Esophagus squamous epithelium (tissue), 5 donors: ENCODE measurements at regions not wholly inside any gene's neighbourhood (a gene's known extent, or its start where the extent isn't known, plus 50 kb on each side); places are given as distances from the start of the nearest gene placed in this dataset.

Source experiments
- DNase-seq: peaks from one replicate; lab custom pipeline; 2025; lab: John Stamatoyannopoulos, UW
- H3K27ac ChIP-seq, 4 donors: fragments of 200-600 bp; sonication (generic); one replicate each; pipeline ENCODE4 v1.5.1; 2016 to 2019; ENCODE audit warnings: mild to moderate bottlenecking in 1 of 4
- H3K27me3 ChIP-seq, 4 donors: fragments of 200-600 bp; sonication (generic); 1 replicate in 3 of 4; 2 replicates in 1 of 4; pipeline versions ENCODE4 v1.5.1 to v1.6.0; 2017 to 2021; ENCODE audit warnings: antibody characterized with exemption in 1 of 4
- H3K36me3 ChIP-seq, 3 donors: fragments of 200-600 bp; sonication (generic); one replicate each; pipeline ENCODE4 v1.5.1; 2016 to 2019
- H3K4me1 ChIP-seq, 3 donors: fragments of 200-600 bp; sonication (generic); one replicate each; pipeline ENCODE4 v1.5.1; 2017 to 2019
- H3K4me3 ChIP-seq, 4 donors: fragments of 200-600 bp; sonication (generic); 1 replicate in 3 of 4; 2 replicates in 1 of 4; pipeline ENCODE4 v1.5.1; 2016 to 2019; ENCODE audit warnings: mild to moderate bottlenecking in 2 of 4, moderate library complexity in 1 of 4
- H3K9me3 ChIP-seq, 3 donors: fragments of 200-600 bp; sonication (generic); one replicate each; pipeline ENCODE4 v1.5.1; 2016 to 2019
- POLR2A ChIP-seq, 4 donors: fragments of 450-650 bp; IDR thresholded peaks; one replicate each; pipeline ENCODE4 v1.6.1; 2017; ENCODE audit warnings: antibody characterized with exemption in 4 of 4, mild to moderate bottlenecking in 4 of 4, moderate library complexity in 3 of 4
- WGBS, 2 donors: methylation state at CpG; one replicate each; pipeline ENCODE4 v1.1.5; 2018; 5-methylcytosine and 5-hydroxymethylcytosine counted together
- intact Hi-C: fragments of 100-400 bp; cut with DNase I; formaldehyde crosslinking; loops from one replicate; pipeline ENCODE4 v1.15.0; 2022
- TF ChIP-seq, protein P1 (sequence below), 6 experiments: fragments of 450-650 bp in 4 of 6; fragments of 200-600 bp in 2 of 6; sonication (generic) in 2 of 6; IDR thresholded peaks; one replicate each; pipeline ENCODE4 v1.5.1; 2016 to 2019; ENCODE audit warnings: antibody characterized with exemption in 6 of 6, mild to moderate bottlenecking in 4 of 6, moderate library complexity in 4 of 6
- donor health status: DM: yes; HTN: yes; CAD: no.

DNA sequence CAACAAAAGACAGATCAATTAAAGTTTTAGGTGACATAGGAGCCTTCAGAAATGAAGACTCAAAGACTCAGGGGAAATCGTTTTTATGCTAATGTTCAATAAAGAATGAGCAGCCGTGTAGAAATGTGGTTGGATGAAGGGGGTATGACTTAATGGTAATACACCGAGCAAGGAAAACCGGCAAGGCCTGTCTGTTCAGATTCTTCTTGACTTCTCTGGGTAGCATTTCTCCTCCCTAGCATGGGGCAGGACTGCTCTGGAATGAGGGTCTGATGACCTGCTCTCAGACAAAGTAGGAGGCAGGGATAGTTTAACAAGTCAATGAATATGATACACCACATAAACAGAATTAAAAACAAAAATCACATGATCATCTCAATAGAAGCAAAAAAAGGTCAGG, 487.4 kb downstream of the ZNF608 start:
- Histone ChIP-seq H3K4me1 (peaks cover 7 to 25% (median 21%) of the 10 kb centered on the region in 3 donors), H3K27me3 (peaks cover 0 to 4% (median 0%) of the 10 kb centered on the region in 4 donors), H3K9me3 (no peaks in the 10 kb centered on the region), H3K4me3 (no peak overlapping the region), H3K27ac (no peak overlapping the region), H3K36me3 (no peaks in the 10 kb centered on the region)
- WGBS, 2 donors = 89 to 90% methylated on average over 4 of the region's 4 CpGs
- intact Hi-C loops = no loop called here
- TF ChIP-seq, protein P1, sequence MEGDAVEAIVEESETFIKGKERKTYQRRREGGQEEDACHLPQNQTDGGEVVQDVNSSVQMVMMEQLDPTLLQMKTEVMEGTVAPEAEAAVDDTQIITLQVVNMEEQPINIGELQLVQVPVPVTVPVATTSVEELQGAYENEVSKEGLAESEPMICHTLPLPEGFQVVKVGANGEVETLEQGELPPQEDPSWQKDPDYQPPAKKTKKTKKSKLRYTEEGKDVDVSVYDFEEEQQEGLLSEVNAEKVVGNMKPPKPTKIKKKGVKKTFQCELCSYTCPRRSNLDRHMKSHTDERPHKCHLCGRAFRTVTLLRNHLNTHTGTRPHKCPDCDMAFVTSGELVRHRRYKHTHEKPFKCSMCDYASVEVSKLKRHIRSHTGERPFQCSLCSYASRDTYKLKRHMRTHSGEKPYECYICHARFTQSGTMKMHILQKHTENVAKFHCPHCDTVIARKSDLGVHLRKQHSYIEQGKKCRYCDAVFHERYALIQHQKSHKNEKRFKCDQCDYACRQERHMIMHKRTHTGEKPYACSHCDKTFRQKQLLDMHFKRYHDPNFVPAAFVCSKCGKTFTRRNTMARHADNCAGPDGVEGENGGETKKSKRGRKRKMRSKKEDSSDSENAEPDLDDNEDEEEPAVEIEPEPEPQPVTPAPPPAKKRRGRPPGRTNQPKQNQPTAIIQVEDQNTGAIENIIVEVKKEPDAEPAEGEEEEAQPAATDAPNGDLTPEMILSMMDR (IDR thresholded peaks at IDR 0.05) = no peak
- no peak for TF ChIP-seq POLR2A (IDR thresholded peaks at IDR 0.05)
- no peak for DNase-seq

DNA sequence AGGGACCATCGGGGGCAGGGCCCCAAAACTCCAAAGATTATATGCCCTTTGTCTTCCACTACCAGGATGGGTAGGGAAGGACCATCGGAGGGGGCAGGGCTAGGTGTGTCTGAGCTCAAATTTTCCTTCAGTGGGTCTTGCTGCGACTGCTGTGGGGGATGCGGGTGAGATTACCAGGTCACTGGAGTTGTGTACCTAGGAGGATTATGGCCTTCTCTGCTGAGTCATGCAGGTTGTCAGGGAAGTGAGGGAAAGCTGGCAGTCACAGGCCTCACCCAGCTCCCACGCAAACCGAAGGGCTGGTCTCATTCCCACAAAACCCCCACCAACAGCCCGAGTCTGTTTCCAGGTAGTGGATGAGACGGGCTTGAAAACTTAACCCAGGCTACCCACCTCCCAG, 489.4 kb downstream of the ZNF608 start:
- TF ChIP-seq, protein P1 (IDR thresholded peaks at IDR 0.05) = no peak
- no peak for TF ChIP-seq POLR2A (IDR thresholded peaks at IDR 0.05)
- peaks cover 0 to 22% (median 3%) of the 10 kb centered on the region in 3 donors for H3K4me1 ChIP-seq
- H3K27me3 ChIP-seq = peaks cover 0 to 4% (median 0%) of the 10 kb centered on the region in 4 donors
- intact Hi-C loops = no loop called here
- DNase-seq = no peak
- H3K4me3 ChIP-seq = no peak overlapping the region
- WGBS, 2 donors = 88 to 100% methylated on average over 5 of the region's 8 CpGs
- H3K9me3 ChIP-seq = no peaks in the 10 kb centered on the region
- no peaks in the 10 kb centered on the region for H3K36me3 ChIP-seq
- H3K27ac ChIP-seq = no peak overlapping the region

DNA sequence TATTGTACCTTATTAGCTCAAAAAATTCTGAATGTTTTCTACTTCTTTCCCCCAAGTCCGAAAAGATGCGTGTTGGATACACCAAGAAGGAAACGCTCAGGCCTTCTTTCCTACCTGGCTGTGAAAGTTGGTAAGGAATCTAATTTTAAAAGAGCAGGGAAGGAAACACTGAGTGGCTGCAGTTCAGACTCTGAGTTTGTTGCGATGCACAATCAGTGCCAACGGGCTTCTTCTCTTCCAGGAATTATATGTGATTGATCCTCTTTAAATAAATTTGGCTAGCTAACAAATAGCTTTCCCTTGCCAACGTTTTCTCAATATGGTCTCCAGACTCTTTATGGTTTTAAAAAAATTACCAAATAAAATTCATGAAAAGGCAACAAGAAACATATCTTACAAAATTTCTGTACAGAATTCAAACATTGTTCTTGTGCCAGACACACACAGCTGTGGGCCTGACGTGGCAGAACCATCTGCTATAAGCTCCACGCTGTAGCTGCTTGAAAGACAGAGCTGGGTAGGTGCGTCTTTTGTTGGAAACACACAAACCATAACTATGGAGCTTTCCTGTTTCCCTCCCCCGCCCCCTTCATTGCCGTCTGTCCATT, 493.1 kb downstream of the ZNF608 start:
- H3K4me3 ChIP-seq = no peak overlapping the region
- no peaks in the 10 kb centered on the region for H3K27me3 ChIP-seq
- H3K36me3 ChIP-seq = no peaks in the 10 kb centered on the region
- DNase-seq = no peak
- TF ChIP-seq, protein P1 (IDR thresholded peaks at IDR 0.05) = no peak
- no peak for TF ChIP-seq POLR2A (IDR thresholded peaks at IDR 0.05)
- intact Hi-C loops = no loop called here
- H3K9me3 ChIP-seq = peaks cover 0 to 3% (median 0%) of the 10 kb centered on the region in 3 donors
- no peak overlapping the region for H3K27ac ChIP-seq
- WGBS, 2 donors = 35 to 46% methylated on average over 11 of the region's 11 CpGs
- peaks cover 0 to 18% (median 0%) of the 10 kb centered on the region in 3 donors for H3K4me1 ChIP-seq

DNA sequence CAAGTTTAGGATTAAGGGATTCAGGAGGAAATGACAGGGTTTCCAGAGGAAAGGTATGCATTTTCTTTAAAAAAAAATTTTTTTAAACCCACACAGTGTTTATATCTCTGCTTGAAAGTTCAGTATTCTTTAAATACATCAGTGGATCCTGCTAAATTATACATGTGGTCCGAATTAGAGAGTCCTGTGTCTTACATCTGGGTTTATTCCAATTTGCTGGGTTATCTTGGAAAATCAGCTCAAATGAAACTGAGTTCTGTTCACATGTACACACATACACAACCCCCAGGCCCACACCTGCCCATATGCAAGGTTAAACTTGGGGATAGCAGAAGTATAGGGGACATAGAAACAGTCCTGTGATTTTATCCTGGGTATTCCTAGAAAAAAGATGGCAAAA, 493.7 kb downstream of the ZNF608 start:
- WGBS, 2 donors = 79 to 94% methylated on average over 1 of the region's 1 CpG
- no peak for DNase-seq
- no peak overlapping the region for H3K4me3 ChIP-seq

DNA sequence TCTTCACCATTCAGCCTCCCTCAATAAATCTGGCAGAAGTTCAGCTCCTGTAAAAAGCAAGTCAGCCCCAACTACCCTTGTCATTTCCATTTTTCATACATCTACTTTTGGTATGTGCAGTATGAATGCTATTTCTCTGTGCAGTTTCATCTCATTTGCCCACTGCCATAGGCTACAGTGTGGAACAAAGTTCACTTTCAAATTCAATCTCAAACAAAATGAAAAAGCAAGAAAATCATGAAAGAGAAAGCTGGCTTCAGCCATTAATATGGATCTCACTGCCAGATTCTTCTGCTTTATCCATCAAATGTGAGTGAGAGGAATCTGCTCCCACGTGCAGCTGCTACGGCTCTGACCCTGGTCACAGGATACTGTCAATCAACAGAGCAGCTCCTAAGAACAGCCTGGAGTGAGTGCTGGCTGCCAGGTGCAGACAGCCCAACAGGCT, 494.2 kb downstream of the ZNF608 start:
- no peak overlapping the region for H3K27ac ChIP-seq

More for the DNA sequence above, 493.7 kb downstream of the ZNF608 start:
- H3K27ac ChIP-seq = no peak overlapping the region
- intact Hi-C loops = no loop called here
- H3K4me1 ChIP-seq = peaks cover 0 to 18% (median 0%) of the 10 kb centered on the region in 3 donors
- no peak for TF ChIP-seq POLR2A (IDR thresholded peaks at IDR 0.05)
- TF ChIP-seq, protein P1 (IDR thresholded peaks at IDR 0.05) = no peak
- H3K36me3 ChIP-seq = no peaks in the 10 kb centered on the region
- peaks cover 0 to 9% (median 0%) of the 10 kb centered on the region in 3 donors for H3K9me3 ChIP-seq
- H3K27me3 ChIP-seq = no peaks in the 10 kb centered on the region

More for the DNA sequence above, 494.2 kb downstream of the ZNF608 start:
- no peaks in the 10 kb centered on the region for H3K27me3 ChIP-seq
- intact Hi-C loops = no loop called here
- DNase-seq = no peak
- TF ChIP-seq, protein P1 (IDR thresholded peaks at IDR 0.05) = no peak
- no peak for TF ChIP-seq POLR2A (IDR thresholded peaks at IDR 0.05)
- H3K4me1 ChIP-seq = peaks cover 0 to 18% (median 0%) of the 10 kb centered on the region in 3 donors
- 28 to 55% methylated on average over 2 of the region's 2 CpGs for WGBS, 2 donors
- no peaks in the 10 kb centered on the region for H3K36me3 ChIP-seq
- peaks cover 0 to 10% (median 0%) of the 10 kb centered on the region in 3 donors for H3K9me3 ChIP-seq
- H3K4me3 ChIP-seq = no peak overlapping the region
